Activated naive CD4-positive, alpha-beta T cell treated with anti-CD3 and anti-CD28 coated beads, Interleukin-2, amount 50 U/mL, for 16 hours (primary cell): ENCODE measurements at regions not wholly inside any gene's neighbourhood (a gene's known extent, or its start where the extent isn't known, plus 50 kb on each side); places are given as distances from the start of the nearest gene placed in this dataset.
"Not testable (repeated sequence)": the region's sequence is repeated elsewhere in the genome, so short reads cannot be mapped to it uniquely, and the experiment has no call there.

ENCODE experiments used
- DNase-seq: peaks from one replicate; pipeline ENCODE4 v3.0.0-alpha.2; 2020

DNA sequence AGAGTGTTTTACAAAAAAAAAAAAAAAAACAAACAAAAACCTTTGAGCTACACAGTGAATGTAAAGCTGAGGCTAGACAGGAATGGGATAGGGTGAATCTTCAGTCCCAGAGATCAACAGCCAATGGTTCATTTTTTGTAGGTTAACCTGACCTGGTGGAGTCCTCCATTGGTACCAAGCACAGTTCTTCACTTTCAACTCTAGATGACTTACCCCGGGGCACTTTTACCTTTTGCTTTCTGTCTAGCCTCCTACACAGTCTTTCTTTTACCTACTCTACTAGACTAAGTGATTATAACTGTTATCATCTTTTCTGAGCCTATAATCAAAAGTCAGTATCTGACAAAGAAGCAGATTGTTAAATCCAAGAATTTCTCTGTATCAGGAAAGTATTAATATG lies 50.9 kb downstream of the ANXA2R start:
- DNase-seq = no peak

DNA sequence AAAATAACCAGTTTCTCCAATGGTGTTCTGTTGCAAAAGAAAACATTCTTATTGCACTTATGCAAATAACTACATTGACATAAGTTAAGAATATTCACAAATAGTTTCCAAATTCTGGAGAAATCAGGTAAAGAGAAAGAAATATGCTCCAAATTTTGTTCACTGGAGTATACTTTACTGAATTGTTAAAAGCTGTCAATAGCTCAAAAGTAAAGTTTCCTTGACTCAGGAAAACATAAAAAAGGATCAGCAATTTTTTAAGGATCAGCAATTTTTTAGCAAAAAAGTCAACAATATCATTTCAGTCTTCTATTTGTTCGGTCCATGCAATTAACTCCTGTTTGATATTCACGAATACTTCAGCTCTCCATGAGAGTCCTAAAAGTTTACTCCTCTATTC lies 51.6 kb downstream of the ANXA2R start:
- DNase-seq = no peak

DNA sequence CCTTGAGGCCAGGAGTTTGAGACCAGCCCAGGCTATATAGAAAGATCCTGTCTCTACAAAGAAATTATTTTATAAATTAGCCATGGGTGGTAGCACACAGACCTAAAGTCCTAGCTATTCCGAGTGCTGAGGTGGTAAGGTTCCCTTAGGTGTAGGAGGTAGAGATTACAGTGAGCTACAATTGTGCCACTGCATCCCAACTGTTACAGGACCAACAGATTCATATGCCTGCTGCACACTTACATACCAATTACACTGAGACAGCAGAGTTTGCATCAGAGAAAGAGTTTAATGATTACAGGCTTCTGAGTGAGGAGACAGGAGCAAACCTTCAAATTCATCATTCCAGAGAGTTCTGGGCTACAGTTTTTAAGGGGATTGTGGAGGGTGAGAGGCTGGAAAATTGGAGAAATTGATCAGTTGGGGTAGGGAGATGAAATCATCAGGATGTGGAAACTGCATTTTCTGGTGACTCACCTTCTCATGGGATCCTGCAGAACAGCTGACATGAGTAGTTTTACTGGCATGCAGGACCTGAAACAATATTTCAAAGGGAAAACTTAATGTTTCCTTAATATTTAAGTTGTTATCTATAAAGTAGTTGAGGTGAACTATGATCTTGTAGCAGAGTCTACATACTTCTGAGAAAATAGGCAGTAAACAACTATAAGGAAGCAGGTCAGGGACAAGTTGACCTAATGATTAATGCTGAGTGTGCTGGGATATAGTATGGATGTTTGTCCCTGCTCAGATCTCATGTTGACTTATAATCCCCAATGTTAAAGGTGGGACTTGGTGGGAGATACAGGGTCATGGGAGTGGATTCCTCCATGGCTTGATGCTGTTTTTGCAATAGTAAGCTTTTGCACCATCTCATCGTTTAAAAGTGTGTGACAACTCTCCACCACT lies 54.7 kb downstream of the ANXA2R start:
- no peak for DNase-seq

DNA sequence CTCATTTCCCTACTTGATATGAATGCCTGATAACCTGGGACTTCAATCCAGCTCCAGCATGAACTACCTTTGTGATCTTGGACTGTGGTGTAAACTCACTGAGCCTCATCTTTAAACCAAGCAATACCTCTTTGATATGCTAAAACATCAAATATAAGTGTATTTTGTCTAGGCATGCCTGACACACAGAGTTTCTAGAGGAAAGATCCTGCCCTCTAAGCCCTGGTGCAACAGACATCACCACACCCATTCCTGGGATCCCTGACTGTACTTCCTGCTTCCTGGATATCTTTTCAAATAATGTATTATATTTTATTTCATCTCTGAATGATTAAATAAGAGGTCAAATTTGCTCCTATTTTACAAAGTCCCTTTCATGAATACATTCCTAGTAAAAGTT lies 55.8 kb downstream of the ANXA2R start:
- no peak for DNase-seq

DNA sequence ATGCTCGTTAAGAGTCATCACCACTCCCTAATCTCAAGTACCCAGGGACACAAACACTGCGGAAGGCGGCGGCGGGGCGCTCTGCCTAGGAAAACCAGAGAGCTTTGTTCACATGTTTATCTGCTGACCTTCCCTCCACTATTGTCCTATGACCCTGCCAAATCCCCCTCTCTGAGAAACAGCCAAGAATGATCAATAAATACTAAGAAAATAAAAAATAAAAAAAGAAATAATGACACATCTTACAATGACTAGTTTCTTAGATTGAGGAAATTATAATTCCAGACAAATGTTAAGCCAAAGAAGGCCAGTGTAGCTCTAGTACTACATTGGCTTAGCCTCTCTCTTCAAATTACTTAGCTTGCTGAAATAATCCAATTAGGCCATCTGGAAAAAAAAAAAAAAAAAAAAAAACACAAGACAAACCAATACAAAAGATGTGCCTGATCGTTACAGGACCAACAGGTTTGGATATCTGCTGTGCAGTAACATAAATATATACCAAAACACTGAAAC lies 58.0 kb downstream of the ANXA2R start:
- DNase-seq = no peak

DNA sequence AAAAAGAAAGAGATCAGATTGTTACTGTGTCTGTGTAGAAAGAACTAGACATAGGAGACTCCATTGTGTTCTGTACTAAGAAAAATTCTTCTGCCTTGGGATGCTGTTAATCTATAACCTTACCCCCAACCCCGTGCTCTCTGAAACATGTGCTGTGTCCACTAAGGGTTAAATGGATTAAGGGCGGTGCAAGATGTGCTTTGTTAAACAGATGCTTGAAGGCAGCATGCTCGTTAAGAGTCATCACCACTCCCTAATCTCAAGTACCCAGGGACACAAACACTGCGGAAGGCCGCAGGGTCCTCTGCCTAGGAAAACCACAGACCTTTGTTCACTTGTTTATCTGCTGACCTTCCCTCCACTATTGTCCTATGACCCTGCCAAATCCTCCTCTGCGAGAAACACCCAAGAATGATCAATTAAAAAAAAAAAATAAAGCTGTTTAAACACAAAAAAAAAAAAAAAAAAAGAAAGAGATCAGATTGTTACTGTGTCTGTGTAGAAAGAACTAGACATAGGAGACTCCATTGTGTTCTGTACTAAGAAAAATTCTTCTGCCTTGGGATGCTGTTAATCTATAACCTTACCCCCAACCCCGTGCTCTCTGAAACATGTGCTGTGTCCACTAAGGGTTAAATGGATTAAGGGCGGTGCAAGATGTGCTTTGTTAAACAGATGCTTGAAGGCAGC lies 58.6 kb downstream of the ANXA2R start:
- DNase-seq = not testable (repeated sequence)

DNA sequence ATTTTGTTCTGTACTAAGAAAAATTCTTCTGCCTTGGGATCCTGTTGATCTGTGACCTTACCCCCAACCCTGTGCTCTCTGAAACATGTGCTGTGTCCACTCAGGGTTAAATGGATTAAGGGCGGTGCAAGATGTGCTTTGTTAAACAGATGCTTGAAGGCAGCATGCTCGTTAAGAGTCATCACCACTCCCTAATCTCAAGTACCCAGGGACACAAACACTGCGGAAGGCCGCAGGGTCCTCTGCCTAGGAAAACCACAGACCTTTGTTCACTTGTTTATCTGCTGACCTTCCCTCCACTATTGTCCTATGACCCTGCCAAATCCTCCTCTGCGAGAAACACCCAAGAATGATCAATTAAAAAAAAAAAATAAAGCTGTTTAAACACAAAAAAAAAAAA lies 59.1 kb downstream of the ANXA2R start:
- DNase-seq = not testable (repeated sequence)

DNA sequence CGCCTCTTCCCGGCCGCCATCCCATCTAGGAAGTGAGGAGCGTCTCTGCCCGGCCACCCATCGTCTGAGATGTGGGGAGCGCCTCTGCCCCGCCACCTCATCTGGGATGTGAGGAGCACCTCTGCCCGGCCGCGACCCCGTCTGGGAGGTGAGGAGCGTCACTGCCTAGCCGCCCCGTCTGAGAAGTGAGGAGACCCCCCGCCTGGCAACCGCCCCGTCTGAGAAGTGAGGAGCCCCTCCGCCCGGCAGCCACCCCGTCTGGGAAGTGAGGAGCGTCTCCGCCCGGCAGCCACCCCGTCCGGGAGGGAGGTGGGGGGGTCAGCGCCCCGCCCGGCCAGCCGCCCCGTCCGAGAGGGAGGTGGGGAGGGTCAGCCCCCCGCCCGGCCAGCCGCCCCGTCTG lies 59.7 kb downstream of the ANXA2R start:
- not testable (repeated sequence) for DNase-seq

DNA sequence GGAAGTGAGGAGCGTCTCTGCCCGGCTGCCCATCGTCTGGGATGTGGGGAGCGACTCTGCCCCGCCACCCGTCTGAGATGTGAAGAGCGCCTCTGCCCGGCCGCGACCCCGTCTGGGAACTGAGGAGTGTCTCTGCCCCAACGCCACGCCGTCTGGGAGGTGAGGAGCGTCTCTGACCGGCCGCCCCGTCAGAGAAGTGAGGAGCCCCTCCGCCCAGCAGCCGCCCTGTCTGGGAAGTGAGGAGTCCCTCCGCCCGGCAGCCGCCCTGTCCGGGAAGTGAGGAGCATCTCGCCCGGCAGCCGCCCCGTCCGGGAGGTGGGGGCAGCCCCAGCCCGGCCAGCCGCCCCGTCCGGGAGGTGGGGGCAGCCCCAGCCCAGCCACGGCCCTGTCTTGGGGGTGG lies 60.9 kb downstream of the ANXA2R start:
- DNase-seq = not testable (repeated sequence)

DNA sequence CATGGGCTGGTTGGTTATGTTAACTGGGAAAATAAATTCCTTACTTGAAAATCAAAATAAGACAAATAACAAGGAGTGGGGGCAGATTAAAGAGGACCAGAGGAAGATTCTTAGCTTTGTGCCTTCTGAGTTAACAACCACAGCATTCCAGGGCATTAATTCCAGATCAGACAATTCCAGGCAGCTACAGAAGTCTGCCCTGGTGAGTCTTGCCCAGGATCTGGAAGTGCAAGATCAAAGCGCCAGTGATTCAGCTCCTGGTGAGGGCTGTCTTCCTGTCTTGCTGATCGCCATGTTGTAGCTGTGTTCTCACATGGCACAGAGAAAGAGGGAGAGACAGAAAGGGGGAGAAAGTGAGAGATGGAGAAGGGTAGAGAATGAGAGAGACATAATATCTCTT lies 65.6 kb downstream of the ANXA2R start:
- DNase-seq = no peak

DNA sequence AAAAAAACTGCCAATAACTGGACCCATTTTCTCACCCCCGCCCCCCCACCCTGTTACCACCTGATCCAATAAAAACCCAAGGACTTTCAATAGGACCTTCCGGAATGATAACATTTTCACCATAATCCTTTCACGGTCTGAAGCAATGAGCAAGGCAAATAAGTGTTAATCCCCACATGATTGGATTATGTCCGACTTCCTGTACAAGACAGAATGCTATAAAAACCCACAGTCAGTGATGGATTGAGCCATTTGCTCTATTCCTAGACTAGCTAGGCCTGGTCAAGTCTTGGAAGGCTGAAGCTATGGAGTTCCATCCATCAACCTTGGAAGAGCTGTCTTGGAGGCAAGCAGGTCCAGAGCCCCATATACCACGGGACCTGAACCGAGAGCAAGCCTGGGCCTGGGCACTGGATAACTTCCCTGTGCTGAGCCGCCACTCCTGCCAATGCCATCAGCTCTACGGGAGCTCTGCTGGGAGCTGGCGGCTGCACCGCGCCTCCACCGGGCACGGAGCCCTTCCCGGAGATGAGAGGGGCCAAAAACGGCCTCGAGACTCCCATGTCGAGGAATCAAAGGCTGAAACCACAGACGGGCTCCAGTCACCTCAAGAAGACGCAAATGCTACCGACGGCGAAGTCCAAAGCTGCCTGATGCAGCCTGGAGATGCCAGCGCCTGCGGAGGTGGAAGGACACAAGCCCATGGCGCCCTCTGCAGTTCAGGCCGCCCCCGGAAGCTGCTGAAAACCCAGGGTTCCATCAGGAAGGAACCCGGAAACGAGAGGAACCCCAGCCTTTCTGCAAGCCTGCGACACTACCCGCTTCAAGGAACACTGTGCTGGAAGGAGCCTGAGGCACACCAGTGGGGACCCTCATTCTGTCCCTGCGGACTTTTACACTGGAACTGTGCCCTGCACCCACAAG lies 69.2 kb downstream of the ANXA2R start:
- no peak for DNase-seq

DNA sequence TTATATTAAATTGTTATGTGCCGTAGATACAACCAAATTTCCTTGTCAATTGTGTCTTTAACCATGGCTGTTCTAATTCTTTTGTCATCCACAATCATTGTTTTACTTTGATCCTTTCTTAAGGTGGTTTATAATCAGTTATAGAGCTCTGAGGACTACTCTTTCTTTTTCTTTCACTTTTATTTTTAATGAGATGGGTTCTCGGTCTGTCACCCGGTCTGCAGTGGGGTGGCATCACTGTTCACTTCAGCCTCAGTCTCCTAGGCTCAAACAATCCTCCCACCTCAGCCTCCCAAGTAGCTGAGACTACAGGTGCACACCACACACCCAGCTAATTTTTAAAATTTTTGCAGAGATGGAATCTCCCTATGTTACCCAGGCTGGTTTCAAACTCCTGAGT lies 74.2 kb downstream of the ANXA2R start:
- DNase-seq = no peak

DNA sequence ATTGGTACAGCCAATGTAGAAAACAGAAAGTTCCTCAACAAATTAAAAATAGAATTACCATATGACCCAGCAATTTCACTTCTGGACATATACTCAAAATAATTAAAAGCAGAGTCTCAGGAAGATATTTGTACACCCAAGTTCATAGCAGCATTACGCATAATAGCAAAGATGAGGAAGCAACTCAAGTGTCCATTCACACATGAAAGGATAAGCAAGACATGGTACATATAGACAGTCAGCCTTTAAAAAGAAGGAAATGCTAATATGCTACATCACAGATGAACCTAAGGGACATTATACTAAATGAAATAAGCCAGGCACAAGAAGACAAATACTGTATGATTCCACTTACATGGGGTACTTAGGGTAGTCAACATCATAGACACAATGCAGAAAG lies 76.7 kb downstream of the ANXA2R start:
- no peak for DNase-seq

DNA sequence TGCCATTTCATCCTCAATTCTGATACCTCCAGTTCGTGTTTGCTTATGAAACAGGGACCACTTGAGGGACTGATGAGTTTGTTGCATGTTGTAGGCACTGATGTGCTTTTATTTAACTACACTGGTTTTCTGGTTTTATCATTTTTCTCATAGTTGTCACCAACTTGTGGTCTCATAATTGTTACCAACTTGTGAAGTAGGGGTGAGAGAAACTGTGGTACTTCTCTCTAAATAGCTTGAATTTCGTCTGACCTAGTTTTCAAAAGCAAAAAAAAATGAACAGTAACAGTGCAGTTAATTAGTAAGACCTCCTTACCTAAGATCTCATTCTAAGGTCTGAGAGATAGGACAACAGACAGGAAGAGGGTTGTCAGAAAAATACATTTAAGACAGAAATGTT lies 78.0 kb downstream of the ANXA2R start:
- no peak for DNase-seq

DNA sequence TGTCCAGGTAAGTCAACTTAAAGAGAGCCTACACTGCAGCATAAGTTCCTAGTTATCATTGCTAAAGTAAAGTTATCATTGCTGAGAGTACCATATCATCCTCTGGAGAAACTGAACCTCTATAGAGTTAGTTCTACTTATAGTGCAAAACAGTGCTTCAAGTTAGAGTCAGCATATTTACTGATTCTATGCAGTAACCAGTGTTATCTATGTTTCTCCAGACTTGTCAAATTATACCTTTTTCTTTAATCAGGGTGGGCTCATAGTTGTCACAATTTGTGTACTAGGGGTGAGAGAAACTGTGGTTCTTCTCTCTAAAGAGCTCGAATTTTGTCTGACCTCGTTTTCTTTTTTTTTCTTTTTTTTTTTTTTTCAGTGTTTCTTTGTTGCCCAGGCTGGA lies 79.6 kb downstream of the ANXA2R start:
- DNase-seq = no peak

DNA sequence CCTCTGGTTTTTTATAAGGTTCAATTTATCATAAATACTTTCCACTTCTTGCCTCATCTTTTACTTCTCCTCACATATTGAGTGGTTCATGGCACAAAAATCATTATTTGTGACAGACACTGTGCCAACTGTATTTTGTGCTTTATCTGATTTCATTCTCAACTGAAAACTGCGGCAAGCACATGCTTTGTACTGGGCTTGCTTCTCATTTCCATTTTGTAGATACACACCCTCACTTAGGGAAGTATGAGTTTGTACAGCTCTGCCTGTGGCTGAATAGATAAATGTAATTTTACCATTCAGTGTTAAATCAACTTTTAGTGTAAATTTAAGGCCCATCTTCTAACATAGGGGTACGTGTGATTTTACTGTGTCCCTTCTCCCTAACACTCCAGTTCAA lies 83.6 kb downstream of the ANXA2R start:
- no peak for DNase-seq

DNA sequence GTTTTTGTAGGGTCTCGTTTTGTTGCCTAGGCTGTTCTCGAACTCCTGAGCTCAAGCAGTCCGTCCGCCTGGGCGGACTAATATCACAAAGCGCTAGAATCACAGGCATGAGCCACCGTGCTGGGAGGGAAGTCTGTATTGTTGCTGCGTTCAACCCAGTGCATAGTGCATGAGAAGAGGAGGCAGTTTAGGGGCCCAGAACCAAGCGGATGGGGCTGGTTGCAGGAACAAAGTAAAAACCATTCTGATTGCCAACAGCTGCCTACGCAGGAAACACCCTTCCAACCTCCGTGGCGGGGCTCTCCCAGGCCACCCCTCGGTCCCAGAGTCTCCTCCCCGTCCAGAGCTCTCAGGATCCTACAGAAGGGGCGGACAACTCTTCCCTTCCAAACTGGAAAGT lies 87.1 kb downstream of the ANXA2R start:
- no peak for DNase-seq

DNA sequence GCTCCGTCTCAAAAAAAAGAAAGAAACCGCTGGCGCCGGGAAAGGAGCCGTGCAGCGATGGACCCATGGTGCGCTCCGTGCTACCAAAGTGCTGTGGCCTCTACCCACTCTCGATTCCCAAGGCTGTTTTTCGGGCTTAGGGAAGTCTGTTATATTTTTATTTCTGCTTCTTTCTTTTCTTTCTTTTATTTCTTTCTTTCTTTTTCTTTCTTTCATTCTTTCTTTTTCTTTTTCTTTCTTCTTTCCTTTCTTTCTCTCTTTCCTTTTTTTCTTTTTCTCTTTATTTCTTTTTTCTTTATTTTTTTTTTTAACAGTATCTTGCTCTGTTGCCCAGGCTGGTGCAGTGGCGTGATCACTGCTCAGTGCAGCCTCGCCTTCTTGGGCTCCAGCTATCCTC lies 87.5 kb downstream of the ANXA2R start:
- DNase-seq = no peak

DNA sequence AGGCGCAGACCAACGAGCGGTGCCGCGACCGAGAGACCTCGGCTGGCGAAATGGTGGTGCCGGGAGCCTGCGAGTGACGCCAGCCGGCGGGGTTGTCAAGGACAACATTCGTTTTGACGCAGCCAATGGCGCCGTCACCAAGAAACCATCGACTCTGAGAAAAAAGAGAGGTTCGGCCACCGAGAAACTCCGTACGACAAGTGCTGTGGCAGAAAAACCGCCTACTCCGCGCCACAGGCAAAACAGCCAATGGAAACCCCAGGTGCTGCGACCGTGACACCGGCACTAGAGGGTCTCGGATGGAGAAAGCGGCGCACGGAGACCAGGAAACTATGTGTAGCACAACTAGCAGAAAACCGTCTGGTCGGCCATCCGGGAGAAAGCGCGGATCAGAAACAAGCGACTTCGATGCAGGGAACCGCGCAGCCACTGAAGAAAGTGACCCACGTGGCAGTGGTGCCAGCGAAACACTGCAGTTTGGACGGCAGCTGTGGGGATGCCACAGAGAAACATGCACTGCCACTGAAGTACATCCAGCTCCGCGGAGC lies 88.8 kb downstream of the ANXA2R start:
- DNase-seq = peak; percentile 67

DNA sequence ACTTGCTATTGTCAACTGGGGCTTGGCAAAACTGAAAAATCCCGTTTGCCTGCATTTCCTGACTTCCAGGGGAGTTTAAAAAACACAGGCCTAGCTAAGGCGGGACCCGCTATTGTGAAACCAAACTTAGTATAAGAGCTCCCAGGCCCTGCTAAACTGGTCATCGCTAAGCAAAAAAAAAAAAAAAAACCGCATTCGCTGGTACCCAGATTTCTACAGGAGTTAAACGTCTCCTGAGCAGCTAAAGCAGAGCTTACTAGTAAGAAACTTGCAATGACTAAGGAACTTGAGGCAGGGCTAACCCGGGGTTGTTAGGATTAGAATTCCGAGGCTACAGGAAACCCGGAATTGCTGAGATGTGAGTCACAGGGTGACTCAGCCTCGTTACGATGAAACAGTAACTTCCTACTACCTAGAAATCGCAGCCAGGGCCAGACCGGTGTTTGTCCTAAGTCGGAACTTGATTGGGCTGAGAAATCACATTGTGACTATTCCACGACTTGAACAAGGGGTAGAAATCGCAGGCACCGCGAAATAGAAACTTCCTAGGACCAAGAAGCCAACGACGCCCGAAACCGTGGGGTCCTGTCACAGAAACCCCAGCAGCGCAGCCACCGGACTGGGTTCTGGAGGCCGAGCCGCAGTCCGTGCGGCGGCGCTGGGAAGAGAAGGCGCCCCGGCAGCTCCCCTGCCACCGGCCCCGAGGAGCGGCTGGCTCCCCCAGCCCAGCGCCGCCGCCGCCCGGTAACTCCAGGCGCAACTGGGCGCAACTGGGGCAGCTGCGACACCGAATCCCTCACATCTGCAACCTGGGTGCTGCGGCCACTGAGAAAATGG lies 89.4 kb downstream of the ANXA2R start:
- DNase-seq = peak; percentile 63

DNA sequence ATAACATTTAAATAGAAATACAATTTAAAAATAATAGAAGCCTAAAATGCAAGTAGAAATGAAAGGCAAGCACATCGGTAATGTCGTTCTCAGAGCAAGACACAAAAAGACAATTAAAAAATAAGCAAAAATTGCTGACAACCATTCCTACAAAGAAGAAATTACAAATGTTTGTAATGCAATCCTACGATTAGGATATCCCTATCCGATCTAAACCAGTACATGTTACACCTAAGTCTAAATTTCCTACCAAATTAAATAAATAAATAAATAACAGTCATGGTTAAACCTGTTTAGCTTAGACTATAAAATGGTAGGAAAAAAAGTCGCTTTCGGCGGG lies 90.0 kb downstream of the ANXA2R start:
- no peak for DNase-seq
